ENCODE measurements at regions not wholly inside any gene's neighbourhood (a gene's known extent, or its start where the extent isn't known, plus 50 kb on each side); places are given as distances from the start of the nearest gene placed in this dataset.

GRCh38 chr6:14831070-14831469, 414.8 kb upstream of the JARID2 start (continued):
- TF ChIP-seq BHLHE40 (IDR thresholded peaks at IDR 0.05; ENCODE audit: borderline replicate concordance in 1 of 2, low read depth in 2 of 2, low read length in 1 of 2) (no peak), ATF2 (IDR thresholded peaks at IDR 0.05; ENCODE audit: low read length) (no peak), NFYA (IDR thresholded peaks at IDR 0.05; ENCODE audit: borderline replicate concordance, low read depth, low read length) (no peak), IKZF2 (IDR thresholded peaks at IDR 0.05) (no peak)

GRCh38 chr6:14831937-14832336, 413.9 kb upstream of the JARID2 start:
- no peak for ATAC-seq
- SMC1A ChIA-PET (ENCODE audit: uncharacterized antibody, unreplicated experiment): interaction anchor here (0.7 to 2.0 kb wide), 4 partner anchors 8 to 623 kb away, joined by 3 to 6 read pairs (median 3); no protein-coding TSS in a partner anchor
- no peak overlapping the region for H3K27ac ChIP-seq (ENCODE audit: control insufficient read depth, insufficient read depth)
- no peaks in the 10 kb centered on the region for H3K4me1 ChIP-seq (ENCODE audit: control insufficient read depth, insufficient read depth, low read length)
- H3K79me2 ChIP-seq (ENCODE audit: control insufficient read depth, insufficient read depth, low read length): no peaks in the 10 kb centered on the region
- in situ Hi-C loops (cut with MboI) (no loop called here), intact Hi-C loops (cut with micrococcal nuclease; ENCODE audit: unreplicated experiment) (no loop called here)
- FAIRE-seq: no peak
- POLR2A ChIA-PET: no interaction called here
- H3K4me3 ChIP-seq: no peak overlapping the region
- RAD21 ChIA-PET (ENCODE audit: unreplicated experiment): no interaction called here
- H4K20me1 ChIP-seq (ENCODE audit: control insufficient read depth, insufficient read depth): no peaks in the 10 kb centered on the region
- no peak overlapping the region for H2AFZ ChIP-seq (ENCODE audit: control insufficient read depth, low read depth, low read length)
- WGBS (ENCODE audit: insufficient coverage, insufficient replicate concordance, low lambda C conversion rate, missing lambda C conversion rate): 78% methylated on average over 6 of the region's 6 CpGs
- no peaks in the 10 kb centered on the region for H3K9me3 ChIP-seq (replicated peaks; ENCODE audit: control insufficient read depth, insufficient read depth, low read length)
- TF ChIP-seq SP1 (IDR thresholded peaks at IDR 0.05; ENCODE audit: low read depth, low read length) (no peak), MXI1 (IDR thresholded peaks at IDR 0.05; ENCODE audit: low read depth, low read length) (no peak), EGR1 (IDR thresholded peaks at IDR 0.05; ENCODE audit: borderline replicate concordance in 1 of 2, low read depth in 2 of 2, low read length in 2 of 2) (no peak), ZNF592 (IDR thresholded peaks at IDR 0.05) (no peak), ZZZ3 (IDR thresholded peaks at IDR 0.05; ENCODE audit: control insufficient read depth, insufficient read length, low read depth) (no peak), BMI1 (IDR thresholded peaks at IDR 0.05; ENCODE audit: borderline replicate concordance) (no peak), ZBED1 (IDR thresholded peaks at IDR 0.05; ENCODE audit: borderline replicate concordance) (no peak), ATF2 (IDR thresholded peaks at IDR 0.05; ENCODE audit: low read length) (no peak), CREM (IDR thresholded peaks at IDR 0.05; ENCODE audit: low read depth) (no peak), IRF4 (IDR thresholded peaks at IDR 0.05; ENCODE audit: low read depth, low read length) (no peak), ATF3 (IDR thresholded peaks at IDR 0.05; ENCODE audit: borderline replicate concordance, extremely low read depth, low read depth, low read length) (no peak)
- no peaks in the 10 kb centered on the region for H3K36me3 ChIP-seq (ENCODE audit: control insufficient read depth in 2 of 2, insufficient read depth in 2 of 2, low read length in 1 of 2)
- CTCF ChIA-PET: interaction anchor here (1.1 kb wide), 1 partner anchor 10 kb away, joined by 5 read pairs; no protein-coding TSS in a partner anchor
- BruUV-seq (replicated peaks): no TSS peak
- H3K4me2 ChIP-seq (ENCODE audit: control insufficient read depth, insufficient read depth): no peak overlapping the region
- H3K9ac ChIP-seq (ENCODE audit: control insufficient read depth, insufficient read depth, low read length): no peak overlapping the region
- DNase-seq (ENCODE audit: low read depth, low spot score): no peak
- H3K27me3 ChIP-seq (replicated peaks in 1 of 2; ENCODE audit: control insufficient read depth in 2 of 2, insufficient read depth in 2 of 2, low read length in 1 of 2): no peaks in the 10 kb centered on the region

Data from GM12878 (cell line).